Fibroblast of lung (primary cell): ENCODE measurements at regions not wholly inside any gene's neighbourhood (a gene's known extent, or its start where the extent isn't known, plus 50 kb on each side); places are given as distances from the start of the nearest gene placed in this dataset.
A peak's percentile ranks its signal among the peaks of the same experiment; 100 is the strongest.

Experiments used
- DNase-seq, 2 donors: peaks; one replicate each; pipeline versions ENCODE4 v3.0.0 to v3.0.0-alpha.2; 2010; ENCODE audit warnings: low read depth in 2 of 2
- H2AFZ ChIP-seq: 2 replicates; pipeline ENCODE4 v1.5.1; 2012; ENCODE audit warnings: low read length, control low read depth, inconsistent platforms
- H3K27ac ChIP-seq: 2 replicates; pipeline ENCODE4 v1.5.1; 2011; ENCODE audit warnings: low read length, control low read depth; ENCODE audit not compliant: insufficient read depth
- H3K27me3 ChIP-seq: 2 replicates; pipeline ENCODE4 v1.5.1; 2011; ENCODE audit warnings: mild to moderate bottlenecking, low read length; ENCODE audit not compliant: control insufficient read depth, insufficient read depth
- H3K36me3 ChIP-seq: 2 replicates; pipeline ENCODE4 v1.5.1; 2011; ENCODE audit warnings: low read length; ENCODE audit not compliant: control insufficient read depth, insufficient read depth
- H3K4me1 ChIP-seq: 2 replicates; pipeline ENCODE4 v1.5.1; 2011; ENCODE audit warnings: low read length; ENCODE audit not compliant: control insufficient read depth, insufficient read depth; ENCODE audit errors: extremely low read depth
- H3K4me2 ChIP-seq: 2 replicates; pipeline ENCODE4 v1.5.1; 2011; ENCODE audit warnings: low read length, control low read depth; ENCODE audit not compliant: insufficient read depth; ENCODE audit errors: extremely low read depth
- H3K4me3 ChIP-seq, 4 experiments: fragments of 200-600 bp in 1 of 4; sonication (generic) in 1 of 4; replicated peaks in 1 of 4; 2 replicates each; pipeline ENCODE4 v1.5.1; 2011 to 2016; ENCODE audit warnings: low read length in 4 of 4, low read depth in 3 of 4, mild to moderate bottlenecking in 3 of 4, control low read depth in 2 of 4, inconsistent platforms in 1 of 4, mixed read lengths in 1 of 4; ENCODE audit not compliant: insufficient read depth in 1 of 4; ENCODE audit errors: control extremely low read depth in 1 of 4
- H3K79me2 ChIP-seq: 2 replicates; pipeline ENCODE4 v1.5.1; 2012; ENCODE audit warnings: mild to moderate bottlenecking, low read length, inconsistent platforms; ENCODE audit not compliant: control insufficient read depth, insufficient read depth
- H3K9ac ChIP-seq: 2 replicates; pipeline ENCODE4 v1.5.1; 2011; ENCODE audit warnings: mild to moderate bottlenecking, low read length, control low read depth; ENCODE audit not compliant: insufficient read depth
- H3K9me3 ChIP-seq: 2 replicates; pipeline ENCODE4 v1.5.1; 2012; ENCODE audit warnings: low read depth, low read length; ENCODE audit not compliant: control insufficient read depth, insufficient read depth
- H4K20me1 ChIP-seq: 2 replicates; pipeline ENCODE4 v1.5.1; 2011; ENCODE audit warnings: low read length; ENCODE audit not compliant: control insufficient read depth, insufficient read depth; ENCODE audit errors: extremely low read depth
- EZH2 ChIP-seq: IDR thresholded peaks from 2 replicates; pipeline ENCODE4 v1.5.1; 2012; ENCODE audit warnings: low read length, control low read depth, mild to moderate bottlenecking; ENCODE audit errors: missing control alignments
- TF ChIP-seq, protein P1 (sequence below), 2 donors: IDR thresholded peaks in 1 of 2; conservative IDR thresholded peaks in 1 of 2; 1 replicate in 1 of 2; 2 replicates in 1 of 2; pipeline ENCODE4 v1.5.1; 2011 to 2012; ENCODE audit warnings: low read length in 2 of 2, control low read depth in 1 of 2, inconsistent platforms in 1 of 2, low read depth in 1 of 2, mild to moderate bottlenecking in 1 of 2

DNA sequence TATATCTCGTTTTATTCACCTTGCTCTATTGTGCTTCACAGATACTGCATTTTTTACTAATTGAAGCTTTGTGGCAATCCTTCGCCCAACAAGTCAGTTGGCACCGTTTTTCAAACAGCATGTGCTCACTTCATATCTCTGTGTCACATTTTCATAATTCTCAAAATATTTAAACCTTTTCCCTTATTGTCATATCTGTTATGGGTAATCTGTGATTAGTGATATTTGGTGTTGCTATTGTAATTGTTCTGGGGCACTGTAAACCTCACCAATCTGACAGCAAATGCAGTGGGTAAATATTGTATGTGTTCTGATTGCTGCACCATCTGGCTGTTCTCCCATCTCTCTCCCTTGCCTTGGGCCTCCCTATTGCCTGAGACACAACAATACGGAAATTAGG is 191.3 kb downstream of the BTG1 start:
- Histone ChIP-seq H3K27ac (no peak overlapping the region), H3K36me3 (no peaks in the 10 kb centered on the region), H3K9ac (no peak overlapping the region), H3K4me1 (no peaks in the 10 kb centered on the region), H3K79me2 (no peaks in the 10 kb centered on the region), H2AFZ (no peak overlapping the region), H3K4me3 (no peak overlapping the region), H3K4me2 (no peak overlapping the region), H3K27me3 (no peaks in the 10 kb centered on the region), H3K9me3 (no peaks in the 10 kb centered on the region), H4K20me1 (no peaks in the 10 kb centered on the region)
- TF ChIP-seq, protein P1, sequence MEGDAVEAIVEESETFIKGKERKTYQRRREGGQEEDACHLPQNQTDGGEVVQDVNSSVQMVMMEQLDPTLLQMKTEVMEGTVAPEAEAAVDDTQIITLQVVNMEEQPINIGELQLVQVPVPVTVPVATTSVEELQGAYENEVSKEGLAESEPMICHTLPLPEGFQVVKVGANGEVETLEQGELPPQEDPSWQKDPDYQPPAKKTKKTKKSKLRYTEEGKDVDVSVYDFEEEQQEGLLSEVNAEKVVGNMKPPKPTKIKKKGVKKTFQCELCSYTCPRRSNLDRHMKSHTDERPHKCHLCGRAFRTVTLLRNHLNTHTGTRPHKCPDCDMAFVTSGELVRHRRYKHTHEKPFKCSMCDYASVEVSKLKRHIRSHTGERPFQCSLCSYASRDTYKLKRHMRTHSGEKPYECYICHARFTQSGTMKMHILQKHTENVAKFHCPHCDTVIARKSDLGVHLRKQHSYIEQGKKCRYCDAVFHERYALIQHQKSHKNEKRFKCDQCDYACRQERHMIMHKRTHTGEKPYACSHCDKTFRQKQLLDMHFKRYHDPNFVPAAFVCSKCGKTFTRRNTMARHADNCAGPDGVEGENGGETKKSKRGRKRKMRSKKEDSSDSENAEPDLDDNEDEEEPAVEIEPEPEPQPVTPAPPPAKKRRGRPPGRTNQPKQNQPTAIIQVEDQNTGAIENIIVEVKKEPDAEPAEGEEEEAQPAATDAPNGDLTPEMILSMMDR (conservative IDR thresholded peaks at IDR 0.05 in 1 of 2, IDR thresholded peaks at IDR 0.05 in 1 of 2; ENCODE audit: low read depth in 1 of 2, low read length in 2 of 2), result no peak
- DNase-seq, result no peak

DNA sequence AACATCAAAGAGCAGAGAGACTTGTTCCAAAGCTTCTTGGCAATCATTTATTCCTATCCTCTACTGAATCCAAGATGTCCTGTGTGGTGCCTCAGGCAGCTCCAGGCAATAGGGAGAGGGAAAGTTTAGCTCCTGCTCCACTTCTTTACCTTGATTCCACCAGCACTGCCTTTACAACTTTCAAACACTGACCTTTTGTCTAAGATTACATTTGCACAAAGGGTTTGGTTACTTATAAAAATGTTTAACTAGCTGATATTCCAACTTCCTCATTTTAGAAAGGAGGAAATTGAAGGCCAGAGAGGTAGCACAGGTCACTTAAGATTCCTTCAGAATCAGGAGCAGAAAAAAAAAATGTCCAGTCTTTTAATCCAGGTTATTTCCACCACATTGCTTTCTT is 192.7 kb downstream of the BTG1 start:
- no peaks in the 10 kb centered on the region for H3K27me3 ChIP-seq
- H3K4me3 ChIP-seq, result no peak overlapping the region
- no peak overlapping the region for H2AFZ ChIP-seq
- no peaks in the 10 kb centered on the region for H3K4me1 ChIP-seq
- H3K79me2 ChIP-seq, result no peaks in the 10 kb centered on the region
- H3K4me2 ChIP-seq, result no peak overlapping the region
- H3K9ac ChIP-seq, result no peak overlapping the region
- TF ChIP-seq, protein P1 (conservative IDR thresholded peaks at IDR 0.05 in 1 of 2, IDR thresholded peaks at IDR 0.05 in 1 of 2; ENCODE audit: low read depth in 1 of 2, low read length in 2 of 2), result no peak
- no peak for TF ChIP-seq EZH2
- no peaks in the 10 kb centered on the region for H3K9me3 ChIP-seq
- H3K27ac ChIP-seq, result no peak overlapping the region
- no peaks in the 10 kb centered on the region for H3K36me3 ChIP-seq
- DNase-seq, result no peak
- no peaks in the 10 kb centered on the region for H4K20me1 ChIP-seq

DNA sequence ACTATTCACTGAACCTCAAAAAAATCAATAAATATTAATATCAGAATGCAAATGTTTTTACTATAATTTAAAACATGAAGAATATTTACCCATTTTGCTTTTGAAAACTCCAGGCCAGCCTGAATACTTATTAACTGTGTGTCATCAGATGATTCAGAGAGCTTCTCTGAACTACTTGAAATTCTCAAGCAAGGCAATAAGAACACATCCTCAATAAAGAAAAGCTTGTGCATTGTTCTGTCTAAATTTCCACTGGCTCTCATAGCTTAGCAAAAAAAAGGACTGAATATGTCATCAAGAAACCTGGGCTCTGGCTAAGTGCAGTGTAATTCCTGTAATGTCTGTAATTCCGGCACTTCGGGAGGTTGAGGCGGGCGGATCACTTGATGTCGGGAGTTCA is 194.1 kb downstream of the BTG1 start:
- no peak overlapping the region for H2AFZ ChIP-seq
- no peaks in the 10 kb centered on the region for H3K27me3 ChIP-seq
- no peaks in the 10 kb centered on the region for H3K36me3 ChIP-seq
- peak in 1 of 2 donors; percentile 64 for DNase-seq
- no peak overlapping the region for H3K27ac ChIP-seq
- no peak overlapping the region for H3K4me3 ChIP-seq
- H4K20me1 ChIP-seq, result no peaks in the 10 kb centered on the region
- H3K4me2 ChIP-seq, result no peak overlapping the region
- no peaks in the 10 kb centered on the region for H3K9me3 ChIP-seq
- no peak for TF ChIP-seq EZH2
- TF ChIP-seq, protein P1 (conservative IDR thresholded peaks at IDR 0.05 in 1 of 2, IDR thresholded peaks at IDR 0.05 in 1 of 2; ENCODE audit: low read depth in 1 of 2, low read length in 2 of 2), result no peak
- H3K4me1 ChIP-seq, result no peaks in the 10 kb centered on the region
- H3K9ac ChIP-seq, result no peak overlapping the region
- H3K79me2 ChIP-seq, result no peaks in the 10 kb centered on the region
